ENCODE measurements at regions not wholly inside any gene's neighbourhood (a gene's known extent, or its start where the extent isn't known, plus 50 kb on each side); places are given as distances from the start of the nearest gene placed in this dataset.

GRCh38 chr14:39956372-39956771 lies 524.1 kb upstream of the FBXO33 start:
- no peak for DNase-seq (ENCODE audit: extremely low read depth, low read depth)

GRCh38 chr14:39948235-39948634 lies 516.0 kb upstream of the FBXO33 start:
- DNase-seq (ENCODE audit: extremely low read depth, low read depth): no peak
- no peak for TF ChIP-seq CTCF (IDR thresholded peaks at IDR 0.05; ENCODE audit: low read depth, low read length)

More at GRCh38 chr14:39956372-39956771, 524.1 kb upstream of the FBXO33 start:
- no peak for TF ChIP-seq CTCF (IDR thresholded peaks at IDR 0.05; ENCODE audit: low read depth, low read length)

- no peak for DNase-seq (ENCODE audit: extremely low read depth, low read depth)
Measured at GRCh38 chr14:39946807-39947206, 514.6 kb upstream of the FBXO33 start.

DNA sequence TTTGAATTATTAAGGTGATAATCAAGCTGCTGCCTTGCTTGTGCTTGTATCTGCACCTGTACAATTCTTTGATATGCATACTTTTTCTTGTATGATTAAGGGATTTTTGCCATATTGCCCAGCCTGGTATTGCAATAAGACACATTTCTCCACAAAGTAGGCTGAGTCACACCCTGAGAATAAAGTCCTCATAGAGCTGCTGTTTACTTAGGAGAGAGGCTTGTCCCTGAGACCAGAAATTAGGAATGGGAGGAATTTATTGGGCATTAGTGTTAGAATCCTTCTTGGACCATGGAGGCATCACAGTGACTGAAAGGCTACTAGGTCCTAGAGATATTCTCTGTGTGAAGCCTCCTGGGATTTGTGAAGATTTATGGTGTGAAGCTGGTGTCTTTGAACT lies 506.8 kb upstream of the FBXO33 start:
- no peak for TF ChIP-seq CTCF (IDR thresholded peaks at IDR 0.05; ENCODE audit: low read depth, low read length)
- no peak for DNase-seq (ENCODE audit: extremely low read depth, low read depth)

More at GRCh38 chr14:39946807-39947206, 514.6 kb upstream of the FBXO33 start:
- no peak for TF ChIP-seq CTCF (IDR thresholded peaks at IDR 0.05; ENCODE audit: low read depth, low read length)

GRCh38 chr14:39912192-39913100 lies 480.2 kb upstream of the FBXO33 start:
- DNase-seq (ENCODE audit: extremely low read depth, low read depth): no peak
- no peak for TF ChIP-seq CTCF (IDR thresholded peaks at IDR 0.05; ENCODE audit: low read depth, low read length)

DNA sequence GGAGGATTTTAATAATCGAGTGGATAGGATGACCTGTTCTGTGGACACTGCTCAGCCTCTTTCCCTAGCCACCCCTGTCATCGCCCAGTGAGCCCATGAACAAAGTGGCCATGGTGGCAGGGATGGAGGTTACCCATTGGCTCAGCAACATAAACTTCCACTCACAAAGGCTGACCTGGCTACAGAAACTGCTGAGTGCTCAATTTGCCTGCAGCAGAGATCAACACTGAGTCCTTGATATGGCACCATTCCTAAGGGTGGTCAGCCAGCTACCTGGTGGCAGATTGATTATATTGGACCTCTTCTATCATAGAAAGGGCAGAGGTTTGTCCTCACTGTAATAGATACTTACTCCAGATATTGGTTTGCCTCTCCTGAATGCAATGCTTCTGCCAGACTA lies 465.4 kb upstream of the FBXO33 start:
- no peak for TF ChIP-seq CTCF (IDR thresholded peaks at IDR 0.05; ENCODE audit: low read depth, low read length)
- DNase-seq (ENCODE audit: extremely low read depth, low read depth): no peak

DNA sequence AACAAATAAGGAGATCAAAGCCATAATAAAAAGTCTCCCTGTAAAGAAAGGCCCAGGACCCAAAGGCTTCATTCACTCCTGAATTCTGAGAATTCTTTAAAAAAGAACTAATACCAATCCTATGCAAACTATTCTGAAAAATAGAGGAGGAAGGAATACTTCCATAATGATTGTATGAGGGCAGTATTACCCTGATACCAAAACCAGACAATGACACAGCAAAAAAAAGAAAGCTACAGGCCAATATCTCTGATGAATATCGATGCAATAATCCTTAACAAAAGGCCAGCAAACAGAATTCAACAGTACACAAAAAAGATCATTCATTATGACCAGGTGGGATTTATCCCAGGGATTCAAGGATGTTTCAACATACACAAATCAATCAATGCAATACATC lies 457.8 kb upstream of the FBXO33 start:
- no peak for TF ChIP-seq CTCF (IDR thresholded peaks at IDR 0.05; ENCODE audit: low read depth, low read length)
- no peak for DNase-seq (ENCODE audit: extremely low read depth, low read depth)

All from AG09319 (cell line).